SK-N-SH (cell line): ENCODE measurements at regions not wholly inside any gene's neighbourhood (a gene's known extent, or its start where the extent isn't known, plus 50 kb on each side); places are given as distances from the start of the nearest gene placed in this dataset.

Experiments used
- CTCF ChIA-PET: fragments of 300-600, 350-600 bp; formaldehyde crosslinking; extraction: SDS; loops from one replicate; lab custom pipeline; 2021; lab: Yijun Ruan, JAX
- POLR2A ChIA-PET: fragments of 350-600 bp; sonication (Branson Sonifier 250); formaldehyde crosslinking; extraction: SDS; loops from one replicate; lab custom pipeline; 2020; ENCODE audit warnings: antibody characterized with exemption, inconsistent platforms; lab: Yijun Ruan, JAX
- DNase-seq: peaks from one replicate; pipeline ENCODE4 v3.0.0; 2012
- H2AFZ ChIP-seq: fragments of 200-600 bp; sonication (generic); 2 replicates; pipeline ENCODE4 v1.8.1; 2016; ENCODE audit warnings: antibody characterized with exemption, mild to moderate bottlenecking, low read depth
- H3F3A ChIP-seq: fragments of 200-600 bp; sonication (generic); replicated peaks from 2 replicates; pipeline ENCODE3; 2016; ENCODE audit warnings: antibody characterized with exemption, mild to moderate bottlenecking; ENCODE audit not compliant: insufficient read depth
- H3K27ac ChIP-seq, 2 experiments: fragments of 200-500 bp in 1 of 2; fragments of 200-600 bp in 1 of 2; sonication (Bioruptor generic) in 1 of 2; sonication (generic), shearing (Covaris generic) in 1 of 2; 2 replicates each; pipeline versions ENCODE4 v1.5.1 to v1.6.1; 2014 to 2016; ENCODE audit warnings: low read depth in 2 of 2, inconsistent platforms in 1 of 2, low read length in 1 of 2, mild to moderate bottlenecking in 1 of 2, mixed read lengths in 1 of 2
- H3K27me3 ChIP-seq: fragments of 200-600 bp; sonication (generic), shearing (Covaris generic); 2 replicates; pipeline ENCODE4 v1.6.1; 2016; ENCODE audit warnings: mixed run types; ENCODE audit not compliant: insufficient read depth
- H3K36me3 ChIP-seq, 2 experiments: fragments of 200-500 bp in 1 of 2; fragments of 200-600 bp in 1 of 2; sonication (Bioruptor generic) in 1 of 2; sonication (generic) in 1 of 2; replicated peaks in 1 of 2; 2 replicates each; pipeline versions ENCODE3 to v1.5.1; 2014 to 2016; ENCODE audit warnings: low read length in 1 of 2, mild to moderate bottlenecking in 1 of 2; ENCODE audit not compliant: insufficient read depth in 2 of 2, control insufficient read depth in 1 of 2
- H3K4me1 ChIP-seq, 2 experiments: fragments of 200-500 bp in 1 of 2; fragments of 200-600 bp in 1 of 2; sonication (Bioruptor generic) in 1 of 2; sonication (generic), shearing (Covaris generic) in 1 of 2; 2 replicates each; pipeline versions ENCODE4 v1.5.1 to v1.6.1; 2014 to 2016; ENCODE audit warnings: low read depth in 1 of 2, low read length in 1 of 2, mixed run types in 1 of 2; ENCODE audit not compliant: insufficient read depth in 2 of 2, control insufficient read depth in 1 of 2
- H3K4me2 ChIP-seq: fragments of 200-600 bp; sonication (generic), shearing (Covaris generic); 2 replicates; pipeline ENCODE4 v1.6.1; 2017; ENCODE audit warnings: mixed run types
- H3K4me3 ChIP-seq, 2 experiments: fragments of 200-500 bp in 1 of 2; fragments of 200-600 bp in 1 of 2; sonication (Bioruptor generic) in 1 of 2; sonication (generic), shearing (Covaris generic) in 1 of 2; 2 replicates each; pipeline versions ENCODE4 v1.5.1 to v1.8.1; 2014 to 2016; ENCODE audit warnings: low read depth in 2 of 2, inconsistent platforms in 1 of 2, low read length in 1 of 2, mild to moderate bottlenecking in 1 of 2, mixed read lengths in 1 of 2, moderate library complexity in 1 of 2
- H3K79me2 ChIP-seq: fragments of 200-600 bp; sonication (generic); 2 replicates; pipeline ENCODE4 v1.8.1; 2017; ENCODE audit warnings: mild to moderate bottlenecking; ENCODE audit not compliant: insufficient read depth
- H3K9ac ChIP-seq: fragments of 200-600 bp; sonication (generic); 2 replicates; pipeline ENCODE4 v1.6.1; 2017; ENCODE audit warnings: mixed run types
- H3K9me2 ChIP-seq: fragments of 200-600 bp; sonication (generic); 2 replicates; pipeline ENCODE4 v1.6.1; 2017; ENCODE audit warnings: mixed run types
- H3K9me3 ChIP-seq: fragments of 200-600 bp; sonication (generic); 2 replicates; pipeline ENCODE4 v1.6.1; 2017; ENCODE audit warnings: mixed run types, mild to moderate bottlenecking, moderate library complexity
- H4K20me1 ChIP-seq: fragments of 200-600 bp; sonication (generic); 2 replicates; pipeline ENCODE4 v1.6.1; 2017; ENCODE audit warnings: mild to moderate bottlenecking, mixed run types; ENCODE audit not compliant: insufficient read depth
- CTCF ChIP-seq: fragments of 200-600 bp; sonication (generic); IDR thresholded peaks from 2 replicates; pipeline ENCODE4 v1.6.1; 2017; ENCODE audit warnings: antibody characterized with exemption, mild to moderate bottlenecking, moderate library complexity
- MAX ChIP-seq: IDR thresholded peaks from 2 replicates; pipeline ENCODE4 v1.4.0; 2012; ENCODE audit warnings: low read depth
- NFIC ChIP-seq: IDR thresholded peaks from 2 replicates; pipeline ENCODE4 v1.4.0; 2012; ENCODE audit warnings: borderline replicate concordance
- RAD21 ChIP-seq: IDR thresholded peaks from 2 replicates; pipeline ENCODE4 v1.6.1; 2012; ENCODE audit warnings: mild to moderate bottlenecking, low read length
- SIN3A ChIP-seq: IDR thresholded peaks from 2 replicates; pipeline ENCODE4 v1.6.1; 2012; ENCODE audit warnings: low read depth, mild to moderate bottlenecking, low read length, moderate library complexity, borderline replicate concordance
- SMC3 ChIP-seq: IDR thresholded peaks from 2 replicates; pipeline ENCODE4 v1.6.1; 2012; ENCODE audit warnings: low read depth, low read length, improper control_type of control experiment
- TCF12 ChIP-seq: IDR thresholded peaks from 2 replicates; pipeline ENCODE4 v1.4.0; 2012
- USF2 ChIP-seq: fragments of 150-350 bp; IDR thresholded peaks from 2 replicates; pipeline ENCODE4 v1.6.1; 2017; ENCODE audit warnings: antibody characterized with exemption, low read length, low read depth, borderline replicate concordance
- WGBS: methylation state at CpG from one replicate; pipeline ENCODE4 v1.1.6; 2017; ENCODE audit warnings: low lambda C conversion rate; 5-methylcytosine and 5-hydroxymethylcytosine counted together

GRCh38 chr3:16825617-16826204 is 59.0 kb upstream of the PLCL2 start:
- TF ChIP-seq TCF12 (no peak), SIN3A (no peak), NFIC (no peak), USF2 (no peak)
- TF ChIP-seq, all 33 proteins: peak for 0
- Histone ChIP-seq H3K4me2 (no peak overlapping the region), H3K9me3 (no peaks in the 10 kb centered on the region), H3K27me3 (no peaks in the 10 kb centered on the region), H3K79me2 (no peaks in the 10 kb centered on the region), H3K4me1 (no peaks in the 10 kb centered on the region), H2AFZ (no peak overlapping the region), H4K20me1 (no peaks in the 10 kb centered on the region), H3K9me2 (no peaks in the 10 kb centered on the region), H3K36me3 (no peaks in the 10 kb centered on the region), H3K4me3 (no peak overlapping the region), H3F3A (no peaks in the 10 kb centered on the region), H3K9ac (no peak overlapping the region), H3K27ac (no peak overlapping the region)
- WGBS: 61% methylated on average over 5 of the region's 5 CpGs
- no peak for DNase-seq
- ChIA-PET CTCF (interaction anchor here (0.9 kb wide), 1 partner anchor 224 kb away, joined by 3 read pairs; no protein-coding TSS in a partner anchor), POLR2A (no interaction called here)

- Histone ChIP-seq H3K4me1 (no peaks in the 10 kb centered on the region), H3K79me2 (no peaks in the 10 kb centered on the region), H3F3A (no peaks in the 10 kb centered on the region), H3K4me2 (no peak overlapping the region), H3K9me3 (no peaks in the 10 kb centered on the region), H3K27me3 (no peaks in the 10 kb centered on the region), H3K36me3 (no peaks in the 10 kb centered on the region), H3K4me3 (no peak overlapping the region), H2AFZ (no peak overlapping the region), H4K20me1 (no peaks in the 10 kb centered on the region), H3K27ac (no peak overlapping the region), H3K9ac (no peak overlapping the region), H3K9me2 (no peaks in the 10 kb centered on the region)
- 36% methylated on average over 3 of the region's 3 CpGs for WGBS
- no peak for TF ChIP-seq MAX
- peak; percentile 55 for TF ChIP-seq CTCF
- peak; percentile 37 for TF ChIP-seq SMC3
- peak; percentile 56 for TF ChIP-seq RAD21
- ChIA-PET CTCF (interaction anchor here (0.7 to 1.4 kb wide), 7 partner anchors 8 to 264 kb away, joined by 3 to 4 read pairs (median 3); no protein-coding TSS in a partner anchor), POLR2A (no interaction called here)
- DNase-seq: no peak
These were observed 55.9 kb upstream of the PLCL2 start for GRCh38 chr3:16828815-16829214.

- Histone ChIP-seq H3K9ac (no peak overlapping the region), H4K20me1 (no peaks in the 10 kb centered on the region), H3K9me3 (no peaks in the 10 kb centered on the region), H3F3A (no peaks in the 10 kb centered on the region), H3K27me3 (no peaks in the 10 kb centered on the region), H3K4me3 (no peak overlapping the region), H3K9me2 (no peaks in the 10 kb centered on the region), H3K4me2 (no peak overlapping the region), H3K36me3 (no peaks in the 10 kb centered on the region), H2AFZ (no peak overlapping the region), H3K27ac (no peak overlapping the region), H3K79me2 (no peaks in the 10 kb centered on the region), H3K4me1 (no peaks in the 10 kb centered on the region)
- WGBS: 77% methylated on average over 4 of the region's 4 CpGs
- ChIA-PET CTCF (no interaction called here), POLR2A (no interaction called here)
- DNase-seq: no peak
- TF ChIP-seq SIN3A (no peak), NFIC (no peak)
These were observed 52.9 kb upstream of the PLCL2 start for GRCh38 chr3:16831846-16832245.
